MM.1S (cell line): ENCODE measurements at regions not wholly inside any gene's neighbourhood (a gene's known extent, or its start where the extent isn't known, plus 50 kb on each side); places are given as distances from the start of the nearest gene placed in this dataset.

Experiments
- DNase-seq: peaks from one replicate; pipeline ENCODE4 v3.0.0-alpha.2; 2015
- H2AFZ ChIP-seq: fragments of 300-600 bp; sonication (generic); 2 replicates; pipeline ENCODE4 v1.6.0; 2016; ENCODE audit warnings: antibody characterized with exemption, low read length
- H3F3A ChIP-seq: fragments of 300-600 bp; sonication (generic); 2 replicates; pipeline ENCODE4 v1.6.1; 2016; ENCODE audit warnings: mild to moderate bottlenecking, antibody characterized with exemption, low read length, moderate library complexity, mixed read lengths; ENCODE audit not compliant: insufficient read depth
- H3K27ac ChIP-seq: fragments of 300-600 bp; sonication (generic); 2 replicates; pipeline ENCODE4 v1.5.1; 2016; ENCODE audit warnings: mild to moderate bottlenecking, low read length
- H3K27me3 ChIP-seq: fragments of 300-600 bp; sonication (generic); replicated peaks from 2 replicates; pipeline ENCODE4 v1.6.0; 2016; ENCODE audit warnings: low read length; ENCODE audit not compliant: insufficient read depth
- H3K36me3 ChIP-seq: fragments of 300-600 bp; sonication (generic); replicated peaks from 2 replicates; pipeline ENCODE4 v1.6.1; 2016; ENCODE audit warnings: mild to moderate bottlenecking, low read length, mixed read lengths; ENCODE audit not compliant: insufficient read depth
- H3K4me1 ChIP-seq: fragments of 300-600 bp; sonication (generic); 2 replicates; pipeline ENCODE4 v1.6.1; 2016; ENCODE audit warnings: low read length, mixed read lengths
- H3K4me2 ChIP-seq: fragments of 300-600 bp; sonication (generic); 2 replicates; pipeline ENCODE4 v1.6.0; 2016; ENCODE audit warnings: low read depth, low read length
- H3K4me3 ChIP-seq: fragments of 300-600 bp; sonication (generic); 2 replicates; pipeline ENCODE4 v1.5.1; 2016; ENCODE audit warnings: low read length, mixed read lengths
- H3K79me2 ChIP-seq: fragments of 300-600 bp; sonication (generic); 2 replicates; pipeline ENCODE4 v1.6.1; 2016; ENCODE audit warnings: mixed run types, low read length, mixed read lengths
- H3K9ac ChIP-seq: fragments of 300-600 bp; sonication (generic); 2 replicates; pipeline ENCODE4 v1.6.1; 2016; ENCODE audit warnings: low read length, mixed read lengths
- H3K9me2 ChIP-seq: fragments of 300-600 bp; sonication (generic); replicated peaks from 2 replicates; pipeline ENCODE4 v1.6.1; 2016; ENCODE audit warnings: mild to moderate bottlenecking, low read length, mixed read lengths; ENCODE audit not compliant: insufficient read depth
- H3K9me3 ChIP-seq: fragments of 300-600 bp; sonication (generic); replicated peaks from 2 replicates; pipeline ENCODE4 v1.6.1; 2016; ENCODE audit warnings: mild to moderate bottlenecking, low read length, mixed read lengths; ENCODE audit not compliant: insufficient read depth
- H4K20me1 ChIP-seq: fragments of 300-600 bp; sonication (generic); 2 replicates; pipeline ENCODE4 v1.6.1; 2016; ENCODE audit warnings: mild to moderate bottlenecking, low read length, moderate library complexity, mixed read lengths; ENCODE audit not compliant: insufficient read depth
- EZH2 ChIP-seq: fragments of 300-600 bp; sonication (generic); optimal IDR thresholded peaks from 2 replicates; pipeline ENCODE3; 2017; ENCODE audit warnings: low read depth, mild to moderate bottlenecking, antibody characterized with exemption, low read length, mixed read lengths
- EZH2phosphoT487 ChIP-seq: fragments of 300-600 bp; sonication (generic); IDR thresholded peaks from 2 replicates; pipeline ENCODE4 v1.6.1; 2018; ENCODE audit warnings: antibody characterized with exemption, low read length
- TF ChIP-seq, protein P1 (sequence below): fragments of 300-600 bp; sonication (generic); IDR thresholded peaks from 2 replicates; pipeline ENCODE4 v1.5.1; 2016; ENCODE audit warnings: antibody characterized with exemption, low read length, mixed read lengths

DNA sequence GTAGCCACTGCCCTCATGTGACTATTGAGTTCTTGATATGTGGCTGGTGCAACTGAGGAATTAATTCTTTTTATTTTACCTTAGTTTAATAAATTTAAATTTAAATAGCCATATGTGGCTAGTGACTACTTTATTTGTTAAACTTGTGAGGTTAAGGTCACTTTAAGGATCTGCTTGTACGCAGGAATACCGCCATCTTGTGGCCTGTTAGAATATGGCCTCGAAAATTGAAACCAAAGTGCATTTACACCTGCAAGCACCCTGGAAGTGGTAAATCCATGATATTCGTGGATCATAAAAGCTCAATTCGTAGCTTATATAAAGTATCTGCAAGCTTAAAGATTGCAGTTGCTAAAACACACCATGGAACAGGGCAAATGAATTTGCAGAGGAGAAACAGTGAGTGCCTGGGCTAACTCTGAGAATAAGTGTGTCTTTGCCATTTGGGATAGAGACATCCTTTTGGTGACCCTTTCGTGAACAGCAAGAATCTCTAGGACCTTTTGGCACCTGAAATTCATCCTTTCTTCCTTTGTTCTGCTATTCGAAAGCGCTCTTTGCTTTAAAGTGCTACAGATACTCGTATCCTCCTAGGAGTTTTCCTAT, 59.9 kb upstream of the REG3A start:
- H4K20me1 ChIP-seq: no peaks in the 10 kb centered on the region
- no peaks in the 10 kb centered on the region for H3K27me3 ChIP-seq
- H3K9me2 ChIP-seq: no peaks in the 10 kb centered on the region
- H3K4me1 ChIP-seq: no peaks in the 10 kb centered on the region
- H3K9ac ChIP-seq: no peak overlapping the region
- peak; percentile 67 for DNase-seq
- TF ChIP-seq, protein P1, sequence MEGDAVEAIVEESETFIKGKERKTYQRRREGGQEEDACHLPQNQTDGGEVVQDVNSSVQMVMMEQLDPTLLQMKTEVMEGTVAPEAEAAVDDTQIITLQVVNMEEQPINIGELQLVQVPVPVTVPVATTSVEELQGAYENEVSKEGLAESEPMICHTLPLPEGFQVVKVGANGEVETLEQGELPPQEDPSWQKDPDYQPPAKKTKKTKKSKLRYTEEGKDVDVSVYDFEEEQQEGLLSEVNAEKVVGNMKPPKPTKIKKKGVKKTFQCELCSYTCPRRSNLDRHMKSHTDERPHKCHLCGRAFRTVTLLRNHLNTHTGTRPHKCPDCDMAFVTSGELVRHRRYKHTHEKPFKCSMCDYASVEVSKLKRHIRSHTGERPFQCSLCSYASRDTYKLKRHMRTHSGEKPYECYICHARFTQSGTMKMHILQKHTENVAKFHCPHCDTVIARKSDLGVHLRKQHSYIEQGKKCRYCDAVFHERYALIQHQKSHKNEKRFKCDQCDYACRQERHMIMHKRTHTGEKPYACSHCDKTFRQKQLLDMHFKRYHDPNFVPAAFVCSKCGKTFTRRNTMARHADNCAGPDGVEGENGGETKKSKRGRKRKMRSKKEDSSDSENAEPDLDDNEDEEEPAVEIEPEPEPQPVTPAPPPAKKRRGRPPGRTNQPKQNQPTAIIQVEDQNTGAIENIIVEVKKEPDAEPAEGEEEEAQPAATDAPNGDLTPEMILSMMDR: peak; percentile 76
- no peak for TF ChIP-seq EZH2phosphoT487
- H3F3A ChIP-seq: no peaks in the 10 kb centered on the region
- no peaks in the 10 kb centered on the region for H3K79me2 ChIP-seq
- peak overlapping the region; percentile 15; the same call in 1 of the 2 replicates for H2AFZ ChIP-seq
- no peak overlapping the region for H3K27ac ChIP-seq
- no peaks in the 10 kb centered on the region for H3K36me3 ChIP-seq
- no peak overlapping the region for H3K4me2 ChIP-seq
- no peak overlapping the region for H3K4me3 ChIP-seq
- H3K9me3 ChIP-seq: no peaks in the 10 kb centered on the region

DNA sequence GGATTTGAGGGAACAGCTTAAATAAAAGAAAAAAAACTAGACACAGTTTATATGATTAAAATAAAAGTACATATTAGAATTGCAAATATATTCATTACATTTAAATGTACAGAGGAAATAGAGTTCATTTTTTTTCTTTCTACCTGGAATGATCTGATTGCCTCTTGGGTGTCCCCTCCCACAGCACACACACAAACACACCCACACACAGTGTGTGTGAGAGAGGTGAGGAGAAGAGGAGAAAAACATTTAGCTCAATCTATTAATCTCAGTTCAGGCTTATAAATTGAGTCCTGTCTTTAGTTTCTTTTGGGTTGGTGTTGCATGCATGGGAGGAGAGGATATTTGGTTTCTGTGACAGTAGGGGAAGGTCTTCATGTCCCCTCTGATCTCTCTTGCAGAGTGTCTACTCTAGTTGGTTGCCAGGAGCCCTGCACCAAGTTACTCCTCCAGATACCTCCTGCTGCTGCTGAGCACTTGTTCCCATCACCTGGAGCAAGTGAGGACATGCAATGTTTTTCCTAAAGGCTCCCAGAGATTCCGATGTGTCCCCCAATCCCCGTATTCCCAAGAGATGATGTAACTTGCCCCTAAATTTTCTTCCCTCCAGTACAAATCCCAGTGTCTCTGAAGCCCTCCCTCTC, 50.8 kb upstream of the REG3A start:
- Histone ChIP-seq H3K27ac (no peak overlapping the region), H3F3A (no peaks in the 10 kb centered on the region), H3K9me3 (no peaks in the 10 kb centered on the region), H3K36me3 (no peaks in the 10 kb centered on the region), H3K9ac (no peak overlapping the region), H2AFZ (no peak overlapping the region), H3K27me3 (no peaks in the 10 kb centered on the region), H3K4me3 (no peak overlapping the region), H3K4me2 (no peak overlapping the region), H3K9me2 (no peaks in the 10 kb centered on the region), H4K20me1 (no peaks in the 10 kb centered on the region), H3K79me2 (no peaks in the 10 kb centered on the region), H3K4me1 (no peaks in the 10 kb centered on the region)
- no peak for DNase-seq
- no peak for TF ChIP-seq EZH2
- no peak for TF ChIP-seq EZH2phosphoT487
- TF ChIP-seq, protein P1: no peak
